GM21381 (cell line): ENCODE measurements at regions not wholly inside any gene's neighbourhood (a gene's known extent, or its start where the extent isn't known, plus 50 kb on each side); places are given as distances from the start of the nearest gene placed in this dataset.
"Not testable (repeated sequence)": the region's sequence is repeated elsewhere in the genome, so short reads cannot be mapped to it uniquely, and the experiment has no call there.

Experiments used
- ATAC-seq: cut with Tn5 transposase; IDR thresholded peaks from one replicate; pipeline ENCODE4 v1.9.1; 2021; ENCODE audit warnings: mild to moderate bottlenecking, moderate library complexity; ENCODE audit not compliant: unreplicated experiment

DNA sequence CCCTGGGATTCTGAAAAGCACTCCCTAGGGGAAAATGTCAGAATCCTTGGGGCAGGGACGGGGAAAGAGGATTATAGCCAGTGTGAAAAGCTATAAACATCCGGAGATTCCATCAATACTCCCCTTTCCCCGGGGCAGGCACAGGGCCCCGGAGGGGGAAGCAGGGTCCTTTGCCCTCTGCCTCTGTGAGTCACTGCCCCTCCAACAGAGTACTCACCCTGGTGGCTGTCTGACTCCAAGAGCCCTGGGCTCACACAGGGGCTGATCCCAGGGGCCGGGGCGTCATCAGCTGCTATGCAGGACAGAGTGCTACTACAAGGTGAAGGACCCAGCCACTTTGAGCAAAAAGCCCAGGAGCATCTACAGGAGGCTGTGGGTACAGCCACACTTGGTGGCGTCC, 133.0 kb upstream of the PRR20G start:
- ATAC-seq, result no peak

DNA sequence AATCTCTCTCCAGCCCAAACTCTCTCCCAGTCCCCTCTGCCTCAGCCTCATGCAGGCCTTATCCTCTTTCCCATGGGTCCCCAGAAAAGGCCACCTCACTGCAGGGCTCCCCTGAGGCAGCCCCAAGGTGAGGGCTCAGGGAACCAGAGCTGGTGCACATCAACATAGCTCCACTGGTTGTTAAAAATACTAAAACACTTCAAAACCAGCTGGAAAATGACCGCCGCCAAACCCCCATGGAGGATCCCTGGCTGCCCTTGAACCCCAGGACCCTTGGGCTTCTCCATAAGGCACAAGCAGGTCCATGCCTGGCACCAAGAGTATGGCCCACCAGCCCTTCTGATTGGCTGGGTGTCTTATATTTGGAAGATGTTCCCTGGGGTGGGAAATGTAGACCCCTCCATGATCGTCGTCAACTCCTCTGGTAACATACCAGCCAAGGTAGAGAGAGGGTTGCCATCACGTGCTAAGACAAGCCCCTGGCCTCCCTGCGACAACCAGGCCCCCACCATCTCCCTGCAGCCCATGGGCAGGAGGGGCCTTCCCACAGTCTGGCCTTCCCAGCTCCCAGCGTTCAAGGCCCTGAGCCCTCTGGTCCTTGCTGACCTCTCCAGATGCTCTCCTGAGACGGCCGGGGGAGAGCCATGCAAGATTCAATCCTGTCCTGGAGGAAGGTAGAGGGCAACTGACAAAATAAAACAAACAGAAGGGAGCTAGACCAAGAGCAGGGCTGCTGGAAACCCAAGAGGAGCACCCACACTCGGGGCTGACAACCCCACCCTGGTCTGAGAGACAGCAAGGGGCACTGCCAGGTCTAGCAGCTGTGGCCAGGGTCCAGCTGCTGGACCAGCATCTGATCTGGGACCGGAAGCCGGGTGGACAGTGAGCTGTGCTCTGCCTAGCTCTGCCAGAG, 132.1 kb upstream of the PRR20G start:
- ATAC-seq, result no peak

DNA sequence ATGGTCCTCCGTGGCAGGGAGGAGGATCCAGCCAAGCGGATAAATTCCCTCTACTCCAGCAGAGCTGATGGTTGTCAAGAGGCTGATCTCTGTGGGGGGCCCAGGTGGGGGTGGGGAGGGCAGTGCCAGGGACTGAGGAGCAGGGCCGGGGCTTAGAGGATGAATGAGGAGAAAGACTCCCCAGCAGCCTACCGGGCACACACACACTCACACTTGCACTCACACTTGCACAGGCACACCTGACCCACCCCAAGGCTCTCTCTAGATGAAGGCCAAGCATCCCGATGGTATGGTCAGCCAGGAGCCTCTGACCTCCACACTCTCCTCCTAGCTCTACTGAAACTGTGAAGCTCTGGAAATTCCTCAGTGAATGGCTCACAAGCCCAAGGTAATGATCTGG, 131.3 kb upstream of the PRR20G start:
- ATAC-seq, result no peak

DNA sequence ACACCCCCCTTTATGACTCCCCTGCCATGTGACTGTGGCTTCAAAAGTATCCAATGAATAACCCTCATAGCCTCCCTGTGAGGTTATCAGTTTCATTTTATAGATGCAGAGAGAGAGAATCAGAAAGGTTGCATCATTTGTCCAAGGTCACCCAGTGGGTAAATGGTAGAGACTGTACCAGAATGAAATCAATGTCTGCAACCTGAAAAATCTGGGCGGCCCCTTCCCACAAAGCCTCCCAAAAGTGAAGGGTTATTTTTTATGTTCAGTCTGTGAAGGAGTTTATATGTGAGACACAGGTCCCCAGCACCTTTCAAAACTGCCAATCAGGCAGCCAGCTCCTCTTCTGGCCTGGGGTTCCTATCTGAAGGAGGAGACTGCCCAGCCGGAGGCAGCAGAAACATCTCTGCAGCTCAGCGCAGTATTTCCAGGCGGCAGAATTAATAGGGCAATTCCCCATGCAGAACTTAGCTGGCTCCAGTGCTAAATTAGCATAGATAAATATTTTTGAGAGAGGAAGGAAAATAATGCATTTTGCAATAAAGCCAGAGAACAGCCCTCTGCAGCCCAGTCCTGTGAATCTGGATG, 130.8 kb upstream of the PRR20G start:
- ATAC-seq, result no peak

- no peak for ATAC-seq
Measured at GRCh38 chr3:127417709-127418559, 130.1 kb upstream of the PRR20G start.

DNA sequence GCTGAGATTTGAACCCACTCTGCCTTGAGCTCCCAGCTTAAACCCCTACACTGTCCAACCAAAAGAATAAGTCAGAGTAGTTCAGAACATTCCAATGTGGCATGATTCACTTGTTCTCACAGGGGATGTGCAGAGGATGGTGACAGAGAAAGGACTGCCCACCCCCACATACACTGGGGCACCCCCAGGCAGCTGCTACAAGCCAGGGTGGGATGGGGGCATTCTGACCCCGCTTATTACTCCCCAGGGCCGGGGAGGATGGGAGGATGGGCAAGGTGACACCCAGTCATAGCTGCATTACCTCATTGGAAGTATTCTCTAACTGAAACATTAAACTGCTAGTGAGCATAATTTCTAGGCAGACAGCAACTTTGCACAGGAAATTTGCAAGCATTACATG, 126.0 kb upstream of the PRR20G start:
- ATAC-seq, result no peak

- ATAC-seq, result no peak
Measured at GRCh38 chr3:127413318-127413673, 125.5 kb upstream of the PRR20G start.

DNA sequence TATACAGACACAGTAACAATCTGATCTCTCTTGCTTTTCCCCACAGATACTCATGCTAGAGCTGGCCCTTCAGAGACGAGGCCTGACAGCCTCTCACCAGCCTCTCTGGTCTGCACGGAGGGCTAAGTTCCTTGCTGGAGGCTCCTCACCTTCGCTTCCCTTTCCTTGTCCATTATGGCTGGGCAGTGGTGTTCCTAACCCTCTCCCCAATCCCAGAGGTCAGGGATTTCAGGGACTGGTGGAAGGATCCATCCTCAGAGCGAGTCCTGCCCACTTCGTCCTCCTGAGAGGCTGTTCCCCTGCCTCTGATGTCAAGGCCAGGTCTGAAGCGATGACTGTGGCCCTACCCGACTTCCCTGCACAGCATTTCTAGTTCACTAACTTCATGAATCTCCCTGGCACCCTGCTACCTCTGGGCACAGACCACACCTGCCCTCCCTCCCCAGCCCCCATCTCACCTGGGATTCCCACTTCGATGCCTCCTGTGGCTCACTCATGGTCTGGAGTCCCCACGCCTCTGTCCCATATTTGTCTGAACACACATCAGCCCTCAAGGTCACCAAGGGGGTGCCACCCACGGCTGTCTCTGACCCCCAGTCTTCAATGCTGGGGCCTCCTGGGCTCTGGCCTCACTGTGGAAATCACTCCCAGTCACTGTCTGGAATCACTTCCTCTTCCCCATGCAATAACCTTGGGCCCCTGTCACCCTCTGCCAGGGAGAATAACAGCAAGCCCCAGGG, 124.9 kb upstream of the PRR20G start:
- ATAC-seq, result no peak

DNA sequence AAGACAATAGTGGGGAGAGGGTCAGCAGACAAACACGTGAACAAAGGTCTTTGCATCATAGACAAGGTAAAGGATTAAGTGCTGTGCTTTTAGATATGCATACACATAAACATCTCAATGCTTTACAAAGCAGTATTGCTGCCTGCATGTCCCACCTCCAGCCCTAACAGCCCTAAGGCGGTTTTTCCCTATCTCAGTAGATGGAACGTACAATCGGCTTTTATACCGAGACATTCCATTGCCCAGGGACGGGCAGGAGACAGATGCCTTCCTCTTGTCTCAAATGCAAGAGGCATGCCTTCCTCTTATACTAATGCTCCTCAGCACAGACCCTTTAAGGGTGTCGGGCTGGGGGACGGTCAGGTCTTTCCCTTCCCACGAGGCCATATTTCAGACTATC, 124.0 kb upstream of the PRR20G start:
- not testable (repeated sequence) for ATAC-seq

DNA sequence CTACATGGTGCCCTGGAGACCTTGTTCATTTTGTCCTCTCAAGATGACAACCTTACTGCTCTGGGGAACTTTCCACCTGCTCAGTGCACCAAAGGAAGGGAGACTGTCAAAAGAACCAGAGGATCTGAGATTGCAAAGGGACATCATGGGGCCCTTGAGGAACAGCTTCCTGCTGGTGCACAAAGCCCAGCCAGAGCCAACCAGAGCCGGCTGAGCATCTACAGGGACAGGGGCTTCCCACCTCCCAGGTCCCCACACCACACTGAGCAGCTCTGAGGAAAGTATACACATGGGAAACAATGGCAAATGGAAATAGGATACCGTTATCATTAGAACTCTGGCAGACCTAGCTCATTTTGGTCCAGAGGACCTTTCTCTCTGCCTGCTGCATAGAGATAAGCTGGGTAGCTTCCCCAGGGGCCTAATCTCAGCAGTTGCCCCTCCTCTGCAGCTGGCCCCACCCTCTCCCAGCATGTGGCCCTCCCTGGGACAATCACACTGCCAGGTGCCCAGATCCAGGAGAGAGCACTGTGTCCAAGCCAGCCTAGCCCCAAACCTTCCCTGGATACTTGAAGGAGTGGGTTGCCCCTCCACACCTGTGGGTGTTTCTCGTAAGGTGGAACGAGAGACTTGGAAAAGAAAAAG, 123.4 kb upstream of the PRR20G start:
- ATAC-seq, result no peak

DNA sequence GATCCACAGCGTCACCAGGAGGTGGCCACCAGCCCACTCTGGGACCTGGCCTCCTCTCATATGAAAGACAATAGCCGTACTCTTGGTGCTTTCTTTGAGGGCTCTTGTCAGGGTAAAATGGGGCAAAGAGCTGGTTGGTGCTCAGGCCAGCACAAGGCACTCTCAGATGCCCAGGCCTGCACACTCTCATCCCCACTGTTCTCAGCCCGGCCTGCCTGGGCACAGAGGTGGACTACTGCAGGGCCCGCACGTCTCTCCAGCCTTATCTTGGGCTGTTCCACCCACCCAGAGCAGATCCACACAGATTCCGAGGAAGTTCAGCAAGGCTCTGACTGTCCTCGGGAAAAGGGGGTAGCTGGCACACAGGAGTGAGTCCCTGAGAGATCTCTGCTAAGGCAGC, 122.8 kb upstream of the PRR20G start:
- ATAC-seq, result no peak

DNA sequence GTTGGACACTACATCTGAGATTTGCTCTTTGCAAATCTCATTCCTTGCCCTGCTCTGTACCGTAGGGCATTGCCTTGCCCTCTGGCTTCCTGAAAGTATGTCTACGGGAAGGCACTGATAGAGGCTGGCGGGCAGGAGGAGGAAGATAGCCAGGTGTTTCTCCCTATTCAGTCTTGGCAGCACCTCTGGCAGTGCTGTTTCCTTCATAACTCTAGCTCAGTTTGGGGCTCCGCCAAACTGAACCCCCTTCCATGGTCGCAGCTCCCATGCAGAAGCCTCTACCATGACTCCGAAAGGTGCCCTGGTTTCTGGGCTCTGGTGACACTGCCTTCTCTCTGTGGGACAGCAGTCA, 122.3 kb upstream of the PRR20G start:
- ATAC-seq, result no peak

DNA sequence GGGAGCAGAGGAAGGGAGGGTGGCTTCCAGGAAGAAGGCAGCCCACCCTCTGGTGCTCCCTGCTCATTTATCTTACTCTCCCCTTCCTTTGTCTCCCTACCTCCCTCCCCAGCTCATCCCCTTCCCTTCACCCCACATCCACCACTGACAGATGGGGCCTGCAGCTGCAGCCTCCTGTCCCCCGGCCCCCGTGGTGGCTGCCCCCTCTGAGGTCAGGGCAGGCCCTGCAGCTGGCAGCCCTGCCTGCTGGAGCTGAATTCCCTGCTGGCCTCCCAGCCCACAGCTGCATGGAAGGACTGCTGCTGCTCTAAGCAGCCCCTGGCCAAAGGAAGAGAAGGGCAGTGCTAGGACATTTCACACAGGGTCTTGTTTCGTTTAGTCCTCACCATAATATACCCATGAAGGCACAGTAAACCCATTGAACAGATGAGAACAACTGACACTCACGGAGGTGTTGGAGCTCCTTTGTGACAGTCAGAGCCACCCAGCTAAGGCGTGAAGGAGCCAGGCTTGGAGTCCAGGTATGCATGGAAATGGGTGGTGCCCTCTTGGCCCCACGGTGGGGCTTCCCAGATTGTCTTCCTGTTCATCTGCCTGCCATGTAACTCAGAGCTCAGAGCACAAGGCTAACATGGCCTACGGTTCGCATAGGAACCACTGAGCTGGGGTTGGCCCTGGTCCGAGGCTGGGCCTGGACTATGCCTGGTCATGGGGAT, 121.7 kb upstream of the PRR20G start:
- ATAC-seq, result no peak

DNA sequence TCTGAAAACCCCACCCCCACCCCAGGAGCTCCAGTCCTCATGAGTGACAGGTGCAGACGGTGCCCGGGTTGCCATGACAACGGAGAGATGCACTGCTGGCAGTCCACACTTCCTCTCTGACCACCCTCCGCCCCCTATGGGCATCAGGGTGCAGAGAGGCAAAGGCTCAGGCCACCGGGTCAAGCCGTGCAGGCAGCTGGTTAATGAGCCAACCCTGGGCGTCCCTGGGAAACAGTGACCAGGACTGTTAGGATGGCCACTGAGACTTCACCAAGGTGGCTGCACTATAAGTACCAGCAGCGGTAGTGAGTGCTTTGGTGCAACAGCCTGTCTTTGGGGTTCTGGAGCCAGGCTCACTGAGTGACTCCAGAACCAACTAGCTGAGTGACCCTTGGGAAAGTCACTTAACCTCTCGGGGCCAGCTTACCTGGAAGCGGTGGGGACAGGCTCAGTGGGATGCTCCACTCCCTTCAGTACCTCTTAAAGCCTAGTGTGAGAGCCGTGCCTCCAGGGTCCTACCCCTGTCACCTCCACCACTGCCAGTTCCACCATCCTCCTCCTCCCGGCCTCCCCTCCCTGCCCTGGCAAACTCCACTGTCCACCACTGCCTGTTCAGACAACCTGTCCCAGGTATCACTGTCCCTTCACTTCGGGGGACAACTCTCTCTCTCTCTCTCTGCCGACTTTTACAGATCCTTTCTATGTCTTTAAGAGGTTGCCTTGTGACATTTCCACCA, 121.0 kb upstream of the PRR20G start:
- no peak for ATAC-seq

DNA sequence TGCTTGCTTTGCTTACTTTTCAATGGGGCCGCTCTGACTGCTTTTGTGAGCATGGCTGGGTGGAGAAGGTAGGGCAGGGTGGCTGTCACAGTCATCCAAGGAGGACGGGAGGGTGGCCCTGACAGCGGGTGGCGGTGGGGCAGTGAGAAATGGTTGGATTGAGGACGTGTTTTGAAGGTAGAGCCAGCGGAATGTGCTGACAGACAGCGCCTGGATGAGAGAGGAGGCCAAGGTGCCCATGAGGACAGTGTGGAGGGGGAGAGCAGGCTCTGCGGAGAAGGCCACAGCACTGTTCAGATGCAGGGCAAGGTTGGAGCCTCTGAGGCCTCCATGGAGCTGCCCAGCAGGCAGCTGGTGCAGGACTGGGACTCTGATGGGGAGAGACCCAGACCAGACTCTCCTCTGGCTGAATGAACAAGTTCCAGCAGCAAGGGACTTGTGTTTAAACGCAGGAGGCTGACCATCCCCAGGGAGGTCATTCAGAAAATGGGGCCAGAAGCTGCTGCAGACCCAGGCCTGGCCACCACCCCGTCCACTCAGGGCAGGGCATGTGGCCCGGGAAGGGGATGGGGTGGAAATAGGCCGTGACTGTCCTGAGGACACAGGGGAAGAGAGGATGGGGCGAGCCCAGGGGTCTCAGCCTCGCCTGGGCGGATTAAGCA, 120.3 kb upstream of the PRR20G start:
- ATAC-seq, result no peak

- no peak for ATAC-seq
Measured at GRCh38 chr3:127407026-127407939, 119.4 kb upstream of the PRR20G start.

DNA sequence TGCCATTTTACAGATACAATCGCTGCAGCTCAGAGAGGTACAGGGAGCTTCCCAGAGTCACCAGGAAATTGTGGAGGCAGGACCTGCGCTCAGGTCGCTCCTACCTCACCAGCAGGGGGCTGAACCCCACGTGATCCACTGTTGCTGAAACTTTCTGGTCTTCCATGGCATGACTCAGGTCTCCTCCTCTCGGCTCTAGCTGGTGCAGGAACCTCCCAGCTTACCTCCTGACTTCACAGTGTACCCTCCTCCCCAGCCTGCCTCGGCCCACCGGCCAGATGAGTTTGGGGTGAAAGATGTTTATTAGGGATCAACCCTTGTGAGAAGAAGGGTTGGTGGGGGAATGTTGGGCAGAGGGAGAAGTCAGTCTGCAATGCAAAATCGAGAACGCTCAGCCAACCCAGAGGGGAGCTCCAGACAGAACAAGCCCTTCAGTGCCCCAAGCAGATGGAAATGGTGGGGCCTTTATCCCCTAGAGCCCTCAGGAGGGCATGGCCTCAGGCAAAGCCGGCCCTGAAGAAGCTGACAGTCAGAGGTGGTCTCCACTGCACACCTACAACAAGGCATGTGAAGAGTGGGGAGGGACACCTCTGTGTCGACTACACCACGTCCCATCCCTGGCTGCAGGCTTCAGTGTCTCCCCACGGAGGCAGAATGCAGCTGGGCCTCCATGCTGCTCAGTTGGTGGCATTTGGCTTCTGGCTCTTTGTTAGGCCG, 118.6 kb upstream of the PRR20G start:
- ATAC-seq, result no peak
